IMR-90 (cell line): ENCODE measurements at regions not wholly inside any gene's neighbourhood (a gene's known extent, or its start where the extent isn't known, plus 50 kb on each side); places are given as distances from the start of the nearest gene placed in this dataset.

Source experiments
- ATAC-seq: fragments of 200-7000 bp; cut with Tn5 transposase; 2 replicates; pipeline ENCODE4 v1.9.1; 2020; ENCODE audit warnings: low read depth, mild to moderate bottlenecking, moderate library complexity
- BruUV-seq: library from RNA; stranded (reverse); fragments of 400-500 nt; replicated peaks from 2 replicates; lab custom pipeline; 2021; lab: Mats Ljungman, UMichigan
- CTCF ChIA-PET: fragments of 300-600 bp; formaldehyde crosslinking; extraction: SDS; loops from one replicate; lab custom pipeline; 2021; ENCODE audit warnings: antibody characterized with exemption; lab: Yijun Ruan, JAX
- POLR2A ChIA-PET: fragments of 300-600 bp; sonication (Branson Sonifier 250); formaldehyde crosslinking; loops from one replicate; lab custom pipeline; 2022; ENCODE audit warnings: antibody characterized with exemption; ENCODE audit not compliant: unreplicated experiment; lab: Charles Lee
- DNase-seq: peaks from one replicate; pipeline ENCODE4 v3.0.0; 2013
- H2AFZ ChIP-seq: replicated peaks from 2 replicates; pipeline ENCODE3; 2013; ENCODE audit warnings: low read length, mild to moderate bottlenecking; ENCODE audit not compliant: poor library complexity
- H2AK5ac ChIP-seq: 2 replicates; pipeline ENCODE4 v1.6.1; 2013; ENCODE audit warnings: low read depth, low read length, inconsistent platforms
- H2AK9ac ChIP-seq: replicated peaks from 2 replicates; pipeline ENCODE3; 2013; ENCODE audit warnings: mild to moderate bottlenecking, low read depth, low read length, moderate library complexity; ENCODE audit not compliant: poor library complexity
- H2BK120ac ChIP-seq: 2 replicates; pipeline ENCODE4 v1.6.1; 2013; ENCODE audit warnings: low read depth, low read length, inconsistent platforms
- H2BK15ac ChIP-seq: 3 replicates; pipeline ENCODE4 v1.6.1; 2013; ENCODE audit warnings: low read depth, low read length, inconsistent platforms
- H2BK20ac ChIP-seq: 2 replicates; pipeline ENCODE4 v1.6.1; 2013; ENCODE audit warnings: low read depth, mild to moderate bottlenecking, inconsistent platforms, low read length, moderate library complexity
- H2BK5ac ChIP-seq: 2 replicates; pipeline ENCODE4 v1.6.1; 2013; ENCODE audit warnings: mild to moderate bottlenecking, low read depth, low read length, inconsistent platforms; ENCODE audit not compliant: poor library complexity, severe bottlenecking
- H3K14ac ChIP-seq: replicated peaks from 2 replicates; pipeline ENCODE4 v1.6.1; 2013; ENCODE audit warnings: low read depth, low read length, inconsistent platforms
- H3K18ac ChIP-seq: 2 replicates; pipeline ENCODE4 v1.6.1; 2013; ENCODE audit warnings: low read depth, low read length, control low read depth
- H3K23ac ChIP-seq: 2 replicates; pipeline ENCODE4 v1.6.1; 2013; ENCODE audit warnings: low read depth, low read length, inconsistent platforms
- H3K27ac ChIP-seq: 2 replicates; pipeline ENCODE4 v1.5.1; 2013; ENCODE audit warnings: mild to moderate bottlenecking, control low read depth, low read length; ENCODE audit not compliant: insufficient read depth
- H3K27me3 ChIP-seq: 2 replicates; pipeline ENCODE4 v1.6.1; 2013; ENCODE audit warnings: low read length; ENCODE audit not compliant: control insufficient read depth, insufficient read depth
- H3K36me3 ChIP-seq: 2 replicates; pipeline ENCODE4 v1.6.1; 2013; ENCODE audit warnings: low read length, mixed read lengths; ENCODE audit not compliant: control insufficient read depth, insufficient read depth
- H3K4ac ChIP-seq: 2 replicates; pipeline ENCODE4 v1.6.1; 2013; ENCODE audit warnings: low read depth, low read length, inconsistent platforms
- H3K4me1 ChIP-seq: 2 replicates; pipeline ENCODE4 v1.6.1; 2013; ENCODE audit warnings: low read length, mixed read lengths; ENCODE audit not compliant: control insufficient read depth, insufficient read depth
- H3K4me2 ChIP-seq: 2 replicates; pipeline ENCODE4 v1.6.1; 2013; ENCODE audit warnings: low read depth, mild to moderate bottlenecking, control low read depth, low read length, moderate library complexity
- H3K4me3 ChIP-seq: 2 replicates; pipeline ENCODE4 v1.5.1; 2013; ENCODE audit warnings: low read depth, mild to moderate bottlenecking, control low read depth, low read length, moderate library complexity; ENCODE audit not compliant: insufficient read depth
- H3K56ac ChIP-seq: 2 replicates; pipeline ENCODE4 v1.6.1; 2013; ENCODE audit warnings: low read length, inconsistent platforms; ENCODE audit not compliant: insufficient read depth; ENCODE audit errors: extremely low read depth
- H3K79me1 ChIP-seq, 2 experiments: 2 replicates each; pipeline ENCODE4 v1.6.1; 2013; ENCODE audit warnings: low read length in 2 of 2, inconsistent platforms in 1 of 2, low read depth in 1 of 2
- H3K9ac ChIP-seq: 2 replicates; pipeline ENCODE4 v1.6.1; 2013; ENCODE audit warnings: low read depth, low read length, control low read depth
- H3K9me1 ChIP-seq: 2 replicates; pipeline ENCODE4 v1.6.1; 2013; ENCODE audit warnings: low read length, inconsistent platforms; ENCODE audit not compliant: insufficient read depth
- H3K9me3 ChIP-seq: 2 replicates; pipeline ENCODE4 v1.6.1; 2013; ENCODE audit warnings: low read length; ENCODE audit not compliant: control insufficient read depth, insufficient read depth
- H4K20me1 ChIP-seq: 2 replicates; pipeline ENCODE4 v1.6.1; 2013; ENCODE audit warnings: low read length, inconsistent platforms; ENCODE audit not compliant: insufficient read depth
- H4K5ac ChIP-seq: 2 replicates; pipeline ENCODE4 v1.6.1; 2013; ENCODE audit warnings: mild to moderate bottlenecking, low read depth, low read length, control low read depth
- H4K8ac ChIP-seq, 2 experiments: 2 replicates each; pipeline ENCODE4 v1.6.1; 2013; ENCODE audit warnings: low read depth in 2 of 2, low read length in 2 of 2, control low read depth in 1 of 2, inconsistent platforms in 1 of 2
- H4K91ac ChIP-seq: 2 replicates; pipeline ENCODE4 v1.6.1; 2013; ENCODE audit warnings: low read depth, low read length, inconsistent platforms; ENCODE audit not compliant: insufficient read depth
- BHLHE40 ChIP-seq: fragments of 150-350 bp; IDR thresholded peaks from 2 replicates; pipeline ENCODE4 v1.6.1; 2016; ENCODE audit warnings: mild to moderate bottlenecking, low read depth, low read length
- CEBPB ChIP-seq: IDR thresholded peaks from 2 replicates; pipeline ENCODE4 v1.6.1; 2012; ENCODE audit warnings: low read depth, low read length, improper control_type of control experiment
- CHD1 ChIP-seq: IDR thresholded peaks from 2 replicates; pipeline ENCODE4 v1.6.1; 2012; ENCODE audit warnings: low read depth, low read length, improper control_type of control experiment
- ELK1 ChIP-seq: fragments of 150-350 bp; IDR thresholded peaks from 2 replicates; pipeline ENCODE4 v1.6.1; 2016; ENCODE audit warnings: low read depth, mild to moderate bottlenecking, low read length, moderate library complexity, borderline replicate concordance
- FOS ChIP-seq: fragments of 150-350 bp; IDR thresholded peaks from 2 replicates; pipeline ENCODE4 v1.6.1; 2016; ENCODE audit warnings: low read depth, low read length
- MAFK ChIP-seq: IDR thresholded peaks from 2 replicates; pipeline ENCODE4 v1.6.1; 2012; ENCODE audit warnings: low read depth, low read length, improper control_type of control experiment
- MXI1 ChIP-seq: IDR thresholded peaks from 2 replicates; pipeline ENCODE4 v1.6.1; 2012; ENCODE audit warnings: low read depth, mild to moderate bottlenecking, low read length, moderate library complexity, borderline replicate concordance
- RCOR1 ChIP-seq: IDR thresholded peaks from 2 replicates; pipeline ENCODE4 v1.6.1; 2012; ENCODE audit warnings: mild to moderate bottlenecking, low read length, improper control_type of control experiment; ENCODE audit not compliant: insufficient replicate concordance
- SMC3 ChIP-seq: fragments of 150-350 bp; IDR thresholded peaks from 2 replicates; pipeline ENCODE4 v1.6.1; 2016; ENCODE audit warnings: low read depth, mild to moderate bottlenecking, antibody characterized with exemption, low read length, moderate library complexity
- whole genome bisulfite sequencing, 2 experiments: methylation state at CpG; one replicate each; pipeline versions ENCODE4 v1.1.5 to v1.1.7; 2013; ENCODE audit warnings: missing lambda C conversion rate in 2 of 2; ENCODE audit not compliant: insufficient read length in 1 of 2; ENCODE audit errors: extremely low coverage in 2 of 2; 5-methylcytosine and 5-hydroxymethylcytosine counted together
- dilution Hi-C: fragments of 300-500 bp; cut with HindIII; formaldehyde crosslinking; loops from one replicate; pipeline ENCODE4 v1.14.3; 2018; ENCODE audit warnings: low sequenced_read_pairs; ENCODE audit not compliant: unreplicated experiment
- in situ Hi-C: fragments of 300-500 bp; cut with MboI; formaldehyde crosslinking; loops from 3 replicates; pipeline ENCODE4 v1.14.3; 2019; ENCODE audit warnings: low sequenced_read_pairs, inconsistent platforms, mixed read lengths
- intact Hi-C: fragments of 100-400 bp; cut with micrococcal nuclease; formaldehyde crosslinking; loops from 2 replicates; pipeline ENCODE4 v1.10.0; 2022
- TF ChIP-seq, protein P1 (sequence below): conservative IDR thresholded peaks from 2 replicates; pipeline ENCODE4 v1.5.1; 2012; ENCODE audit warnings: mild to moderate bottlenecking, low read depth, low read length, improper control_type of control experiment

- Histone ChIP-seq H2AK9ac (no peak overlapping the region), H2BK15ac (no peak overlapping the region), H3K9ac (no peak overlapping the region), H2BK20ac (no peak overlapping the region), H2AFZ (no peak overlapping the region), H4K8ac (no peak overlapping the region), H3K79me1 (no peaks in the 10 kb centered on the region), H3K23ac (no peak overlapping the region), H2BK120ac (no peak overlapping the region), H3K4me1 (no peaks in the 10 kb centered on the region), H4K20me1 (no peaks in the 10 kb centered on the region), H3K18ac (no peak overlapping the region), H3K56ac (no peak overlapping the region), H3K9me1 (no peaks in the 10 kb centered on the region), H3K4me3 (no peak overlapping the region), H3K14ac (no peak overlapping the region), H4K91ac (no peak overlapping the region), H3K27ac (no peak overlapping the region), H3K27me3 (no peaks in the 10 kb centered on the region), H3K9me3 (no peaks in the 10 kb centered on the region), H3K36me3 (no peaks in the 10 kb centered on the region), H3K4me2 (no peak overlapping the region), H2AK5ac (no peak overlapping the region), H2BK5ac (no peak overlapping the region), H3K4ac (no peak overlapping the region), H4K5ac (no peak overlapping the region)
- CTCF ChIA-PET, result interaction anchor here (0.6 kb wide), 1 partner anchor 310 kb away, joined by 4 read pairs; no protein-coding TSS in a partner anchor
- intact Hi-C loops, result no loop called here
- in situ Hi-C loops, result no loop called here
- TF ChIP-seq CEBPB (no peak), FOS (no peak), MXI1 (no peak), ELK1 (no peak), SMC3 (no peak), BHLHE40 (no peak), RCOR1 (no peak), MAFK (no peak), CHD1 (no peak)
- TF ChIP-seq, protein P1, sequence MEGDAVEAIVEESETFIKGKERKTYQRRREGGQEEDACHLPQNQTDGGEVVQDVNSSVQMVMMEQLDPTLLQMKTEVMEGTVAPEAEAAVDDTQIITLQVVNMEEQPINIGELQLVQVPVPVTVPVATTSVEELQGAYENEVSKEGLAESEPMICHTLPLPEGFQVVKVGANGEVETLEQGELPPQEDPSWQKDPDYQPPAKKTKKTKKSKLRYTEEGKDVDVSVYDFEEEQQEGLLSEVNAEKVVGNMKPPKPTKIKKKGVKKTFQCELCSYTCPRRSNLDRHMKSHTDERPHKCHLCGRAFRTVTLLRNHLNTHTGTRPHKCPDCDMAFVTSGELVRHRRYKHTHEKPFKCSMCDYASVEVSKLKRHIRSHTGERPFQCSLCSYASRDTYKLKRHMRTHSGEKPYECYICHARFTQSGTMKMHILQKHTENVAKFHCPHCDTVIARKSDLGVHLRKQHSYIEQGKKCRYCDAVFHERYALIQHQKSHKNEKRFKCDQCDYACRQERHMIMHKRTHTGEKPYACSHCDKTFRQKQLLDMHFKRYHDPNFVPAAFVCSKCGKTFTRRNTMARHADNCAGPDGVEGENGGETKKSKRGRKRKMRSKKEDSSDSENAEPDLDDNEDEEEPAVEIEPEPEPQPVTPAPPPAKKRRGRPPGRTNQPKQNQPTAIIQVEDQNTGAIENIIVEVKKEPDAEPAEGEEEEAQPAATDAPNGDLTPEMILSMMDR, result no peak
- ATAC-seq (no peak), DNase-seq (no peak)
- WGBS, 2 experiments, result no CpG with 5 or more reads among the region's 1 CpG
- no TSS peak for BruUV-seq
- POLR2A ChIA-PET, result no interaction called here
- dilution Hi-C loops, result no loop called here
Measured at GRCh38 chr5:158080112-158080511, 221.2 kb upstream of the CLINT1 start.
